Stomach (tissue), 4 donors: ENCODE measurements at regions not wholly inside any gene's neighbourhood (a gene's known extent, or its start where the extent isn't known, plus 50 kb on each side); places are given as distances from the start of the nearest gene placed in this dataset.

Experiments
- CTCF ChIP-seq, 7 experiments: fragments of 450-650 bp in 4 of 7; fragments of 200-600 bp in 3 of 7; sonication (generic) in 3 of 7; IDR thresholded peaks; one replicate each; pipeline ENCODE4 v1.5.1; 2016 to 2019; ENCODE audit warnings: antibody characterized with exemption in 7 of 7, control low read depth in 2 of 7, mild to moderate bottlenecking in 1 of 7
- EP300 ChIP-seq: sonication (generic); formaldehyde crosslinking; IDR thresholded peaks from one replicate; pipeline ENCODE4 v1.6.1; 2017; ENCODE audit warnings: antibody characterized with exemption
- POLR2AphosphoS5 ChIP-seq, 3 donors: sonication (generic); formaldehyde crosslinking; IDR thresholded peaks; one replicate each; pipeline ENCODE4 v1.6.1; 2016; ENCODE audit warnings: antibody characterized with exemption in 3 of 3

- TF ChIP-seq CTCF (IDR thresholded peaks at IDR 0.05) = no peak
- no peak for TF ChIP-seq EP300
- TF ChIP-seq POLR2AphosphoS5 (IDR thresholded peaks at IDR 0.05) = no peak
These were observed 220.2 kb downstream of the CTTN start for GRCh38 chr11:70618431-70619101.
